ENCODE measurements at regions not wholly inside any gene's neighbourhood (a gene's known extent, or its start where the extent isn't known, plus 50 kb on each side); places are given as distances from the start of the nearest gene placed in this dataset.

GRCh38 chr7:16970732-16971482 is 89.1 kb upstream of the AGR3 start (continued):
- TF ChIP-seq, protein P1, sequence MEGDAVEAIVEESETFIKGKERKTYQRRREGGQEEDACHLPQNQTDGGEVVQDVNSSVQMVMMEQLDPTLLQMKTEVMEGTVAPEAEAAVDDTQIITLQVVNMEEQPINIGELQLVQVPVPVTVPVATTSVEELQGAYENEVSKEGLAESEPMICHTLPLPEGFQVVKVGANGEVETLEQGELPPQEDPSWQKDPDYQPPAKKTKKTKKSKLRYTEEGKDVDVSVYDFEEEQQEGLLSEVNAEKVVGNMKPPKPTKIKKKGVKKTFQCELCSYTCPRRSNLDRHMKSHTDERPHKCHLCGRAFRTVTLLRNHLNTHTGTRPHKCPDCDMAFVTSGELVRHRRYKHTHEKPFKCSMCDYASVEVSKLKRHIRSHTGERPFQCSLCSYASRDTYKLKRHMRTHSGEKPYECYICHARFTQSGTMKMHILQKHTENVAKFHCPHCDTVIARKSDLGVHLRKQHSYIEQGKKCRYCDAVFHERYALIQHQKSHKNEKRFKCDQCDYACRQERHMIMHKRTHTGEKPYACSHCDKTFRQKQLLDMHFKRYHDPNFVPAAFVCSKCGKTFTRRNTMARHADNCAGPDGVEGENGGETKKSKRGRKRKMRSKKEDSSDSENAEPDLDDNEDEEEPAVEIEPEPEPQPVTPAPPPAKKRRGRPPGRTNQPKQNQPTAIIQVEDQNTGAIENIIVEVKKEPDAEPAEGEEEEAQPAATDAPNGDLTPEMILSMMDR (IDR thresholded peaks at IDR 0.05; ENCODE audit: control extremely low read depth in 1 of 3, insufficient read depth in 1 of 3, low read depth in 1 of 3, low read length in 3 of 3), result no peak
- TF ChIP-seq KDM4A (IDR thresholded peaks at IDR 0.05; ENCODE audit: low read depth, low read length, severe bottlenecking) (no peak), POLR2A (IDR thresholded peaks at IDR 0.05; ENCODE audit: control extremely low read depth in 1 of 2, low read depth in 2 of 2, low read length in 2 of 2) (no peak), ATF3 (IDR thresholded peaks at IDR 0.05; ENCODE audit: insufficient read depth, low read depth, low read length) (no peak), CHD7 (IDR thresholded peaks at IDR 0.05; ENCODE audit: insufficient replicate concordance, low read length) (no peak), SAP30 (IDR thresholded peaks at IDR 0.05; ENCODE audit: insufficient read depth, insufficient replicate concordance, low read length) (no peak), EGR1 (IDR thresholded peaks at IDR 0.05; ENCODE audit: borderline replicate concordance, low read depth, low read length) (no peak)
